Neural progenitor cell (in vitro differentiated cells): ENCODE measurements at regions not wholly inside any gene's neighbourhood (a gene's known extent, or its start where the extent isn't known, plus 50 kb on each side); places are given as distances from the start of the nearest gene placed in this dataset.

Experiments
- CTCF ChIP-seq: fragments of 200-600 bp; sonication (generic); IDR thresholded peaks from 2 replicates; pipeline ENCODE4 v1.5.1; 2017; ENCODE audit warnings: antibody characterized with exemption, mild to moderate bottlenecking
- EZH2 ChIP-seq: fragments of 200-600 bp; sonication (generic); IDR thresholded peaks from 2 replicates; pipeline ENCODE4 v1.6.1; 2017; ENCODE audit warnings: antibody characterized with exemption, mild to moderate bottlenecking, moderate library complexity

GRCh38 chr2:139201516-139201915 is 421.3 kb upstream of the NXPH2 start:
- TF ChIP-seq CTCF (no peak), EZH2 (no peak)
